GM23338 (cell line): ENCODE measurements at regions not wholly inside any gene's neighbourhood (a gene's known extent, or its start where the extent isn't known, plus 50 kb on each side); places are given as distances from the start of the nearest gene placed in this dataset.

Experiments
- ATAC-seq: fragments of 200-7000 bp; cut with Tn5 transposase; 3 replicates; pipeline ENCODE4 v1.9.1; 2020
- DNase-seq: peaks from one replicate; pipeline ENCODE4 v3.0.0-alpha.2; 2015; ENCODE audit warnings: low spot score
- H2AFZ ChIP-seq: fragments of 200-600 bp; sonication (generic); 2 replicates; pipeline ENCODE4 v1.8.0; 2016; ENCODE audit warnings: antibody characterized with exemption, mild to moderate bottlenecking, moderate library complexity
- H3F3A ChIP-seq: fragments of 200-600 bp; sonication (generic); replicated peaks from 2 replicates; pipeline ENCODE4 v1.8.0; 2017; ENCODE audit warnings: antibody characterized with exemption, mixed run types, low read depth
- H3K27ac ChIP-seq: fragments of 200-600 bp; sonication (generic); 2 replicates; pipeline ENCODE4 v1.6.1; 2016; ENCODE audit warnings: low read depth
- H3K27me3 ChIP-seq: fragments of 200-600 bp; sonication (generic); 2 replicates; pipeline ENCODE4 v1.8.0; 2016; ENCODE audit warnings: mild to moderate bottlenecking, mixed run types, moderate library complexity; ENCODE audit not compliant: insufficient read depth
- H3K36me3 ChIP-seq: fragments of 200-600 bp; sonication (generic); 2 replicates; pipeline ENCODE4 v1.8.0; 2016; ENCODE audit warnings: mild to moderate bottlenecking; ENCODE audit not compliant: insufficient read depth
- H3K4me1 ChIP-seq: fragments of 200-600 bp; sonication (generic); 2 replicates; pipeline ENCODE4 v1.8.0; 2016; ENCODE audit warnings: mild to moderate bottlenecking, moderate library complexity; ENCODE audit not compliant: insufficient read depth
- H3K4me2 ChIP-seq: fragments of 200-600 bp; sonication (generic); 2 replicates; pipeline ENCODE4 v1.7.1; 2017; ENCODE audit warnings: mixed run types
- H3K4me3 ChIP-seq: fragments of 200-600 bp; sonication (generic); 2 replicates; pipeline ENCODE4 v1.6.1; 2016; ENCODE audit warnings: mixed run types
- H3K79me2 ChIP-seq: fragments of 200-600 bp; sonication (generic); replicated peaks from 2 replicates; pipeline ENCODE4 v1.8.0; 2017; ENCODE audit warnings: mild to moderate bottlenecking; ENCODE audit not compliant: insufficient read depth
- H3K9me2 ChIP-seq: fragments of 200-600 bp; sonication (generic); 2 replicates; pipeline ENCODE4 v1.8.0; 2017; ENCODE audit not compliant: insufficient read depth
- H4K20me1 ChIP-seq: fragments of 200-600 bp; sonication (generic); replicated peaks from 2 replicates; pipeline ENCODE4 v1.8.0; 2017; ENCODE audit warnings: mild to moderate bottlenecking; ENCODE audit not compliant: insufficient read depth
- H3K27ac Mint-ChIP-seq: 2 replicates; pipeline ENCODE4 v1.8.0; 2020; ENCODE audit warnings: inconsistent platforms, mild to moderate bottlenecking, moderate library complexity, mixed read lengths
- H3K27me3 Mint-ChIP-seq: 3 replicates; pipeline ENCODE4 v1.8.0; 2022; ENCODE audit warnings: low read depth, mild to moderate bottlenecking, moderate library complexity, mixed read lengths, inconsistent platforms; ENCODE audit not compliant: insufficient read depth, poor library complexity
- H3K36me3 Mint-ChIP-seq: 3 replicates; pipeline ENCODE4 v1.8.0; 2021; ENCODE audit warnings: low read depth, mild to moderate bottlenecking, inconsistent platforms, moderate library complexity, mixed read lengths
- H3K4me1 Mint-ChIP-seq: 3 replicates; pipeline ENCODE4 v1.8.0; 2020; ENCODE audit warnings: mild to moderate bottlenecking, inconsistent platforms, mixed read lengths
- H3K4me3 Mint-ChIP-seq: 3 replicates; pipeline ENCODE4 v1.8.0; 2021; ENCODE audit warnings: moderate library complexity, mild to moderate bottlenecking, inconsistent platforms, mixed read lengths
- H3K9me3 Mint-ChIP-seq: 3 replicates; pipeline ENCODE4 v1.8.0; 2020; ENCODE audit warnings: moderate library complexity, mild to moderate bottlenecking, inconsistent platforms, mixed read lengths
- CREB1 ChIP-seq: fragments of 250-450 bp; sonication (Bioruptor Pico); IDR thresholded peaks from 2 replicates; pipeline ENCODE4 v1.5.0; 2020; ENCODE audit warnings: low read depth, mild to moderate bottlenecking, moderate library complexity
- CTCF ChIP-seq, 2 experiments: fragments of 200-600 bp in 1 of 2; sonication (generic) in 1 of 2; conservative IDR thresholded peaks; 2 replicates each; pipeline versions ENCODE4 v1.5.1 to v1.6.1; 2016 to 2017; ENCODE audit warnings: antibody characterized with exemption in 2 of 2, low read depth in 2 of 2, mild to moderate bottlenecking in 2 of 2, moderate library complexity in 1 of 2
- ETS1 ChIP-seq: IDR thresholded peaks from 2 replicates; pipeline ENCODE4 v1.6.1; 2016; ENCODE audit warnings: antibody characterized with exemption
- EZH2phosphoT487 ChIP-seq: fragments of 200-600 bp; sonication (generic); IDR thresholded peaks from one replicate; pipeline ENCODE4 v1.8.1; 2018; ENCODE audit warnings: antibody characterized with exemption; ENCODE audit not compliant: unreplicated experiment
- JUNB ChIP-seq: IDR thresholded peaks from one replicate; pipeline ENCODE4 v1.6.1; 2016; ENCODE audit warnings: antibody characterized with exemption; ENCODE audit not compliant: unreplicated experiment
- NANOG ChIP-seq: IDR thresholded peaks from 2 replicates; pipeline ENCODE4 v1.6.1; 2016; ENCODE audit warnings: antibody characterized with exemption, borderline replicate concordance
- POLR2AphosphoS5 ChIP-seq: IDR thresholded peaks from 2 replicates; pipeline ENCODE4 v1.6.1; 2016; ENCODE audit warnings: antibody characterized with exemption, low read depth
- REST ChIP-seq: IDR thresholded peaks from one replicate; pipeline ENCODE4 v1.6.1; 2018; ENCODE audit warnings: antibody characterized with exemption; ENCODE audit not compliant: unreplicated experiment
- STAT1 ChIP-seq: IDR thresholded peaks from one replicate; pipeline ENCODE4 v1.6.1; 2016; ENCODE audit warnings: antibody characterized with exemption; ENCODE audit not compliant: unreplicated experiment
- ZNF114 ChIP-seq: fragments of 250-450 bp; sonication (Bioruptor Pico); IDR thresholded peaks from 2 replicates; pipeline ENCODE4 v1.5.0; 2020; ENCODE audit warnings: mild to moderate bottlenecking, moderate library complexity
- ZNF331 ChIP-seq: fragments of 250-450 bp; sonication (Bioruptor Pico); IDR thresholded peaks from 2 replicates; pipeline ENCODE4 v1.5.0; 2020; ENCODE audit warnings: low read depth, mild to moderate bottlenecking, moderate library complexity

DNA sequence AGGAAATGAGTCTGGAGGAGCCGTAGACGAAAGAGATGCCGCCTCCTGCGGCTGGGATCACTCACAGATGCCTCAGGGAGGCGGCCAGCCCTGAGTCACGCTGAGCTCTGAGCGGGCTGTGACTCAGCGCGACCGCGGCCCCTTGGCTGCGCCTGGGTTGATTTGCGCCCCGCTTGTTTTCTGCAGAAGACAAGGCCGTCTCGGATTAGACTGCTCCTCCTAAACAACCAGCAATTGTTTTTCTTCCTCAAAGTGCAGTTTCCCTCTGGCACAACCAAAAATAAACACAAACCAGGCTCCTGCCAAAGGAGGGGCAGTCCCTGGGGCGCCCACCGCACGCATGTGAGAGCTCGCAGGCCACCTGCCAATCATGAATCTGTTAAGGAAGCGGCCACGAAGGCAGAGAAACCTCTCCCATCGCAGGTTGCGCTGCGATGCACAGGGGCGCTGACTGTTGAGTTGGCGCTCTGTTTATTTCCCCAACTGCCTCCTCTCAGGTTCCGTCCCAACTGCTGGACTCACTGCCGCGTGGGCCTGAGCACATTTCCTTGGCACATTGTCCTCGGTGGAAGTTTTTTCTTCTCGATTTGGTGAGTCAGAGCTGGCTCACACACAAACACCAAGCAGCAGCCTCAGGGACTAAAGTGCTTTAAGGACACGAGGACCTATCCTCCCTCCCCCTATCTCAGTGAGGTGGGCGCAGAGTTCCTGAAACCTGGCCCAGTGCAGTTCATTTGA is 85.2 kb upstream of the NDUFV2 start:
- DNase-seq: peak; percentile 79
- peak; percentile 94 for ATAC-seq
- TF ChIP-seq CREB1 (CRISPR knock-in tag) (no peak), ZNF114 (CRISPR knock-in tag) (no peak), STAT1 (no peak), CTCF (conservative IDR thresholded peaks at IDR 0.05; ENCODE audit: low read depth in 2 of 2) (no peak), EZH2phosphoT487 (no peak)
- peaks cover 10% of the 10 kb centered on the region for H3K4me1 ChIP-seq
- no peaks in the 10 kb centered on the region for H4K20me1 ChIP-seq
- peak overlapping the region; percentile 100 for H2AFZ ChIP-seq
- H3K79me2 ChIP-seq: no peaks in the 10 kb centered on the region
- peak overlapping the region; percentile 66 for H3K4me2 ChIP-seq
- Mint-ChIP-seq H3K27ac (peak overlapping the region; percentile 84), H3K36me3 (peaks cover 2% of the 10 kb centered on the region; the same call in 1 of the 3 replicates), H3K27me3 (peaks cover 13% of the 10 kb centered on the region), H3K4me1 (peaks cover 17% of the 10 kb centered on the region), H3K4me3 (no peak overlapping the region), H3K9me3 (peaks cover 4% of the 10 kb centered on the region; the same call in 2 of the 3 replicates)
- no peaks in the 10 kb centered on the region; the same call in 1 of the 2 replicates for H3F3A ChIP-seq
- no peak overlapping the region for H3K4me3 ChIP-seq
- H3K27me3 ChIP-seq: no peaks in the 10 kb centered on the region
- H3K36me3 ChIP-seq: no peaks in the 10 kb centered on the region
- peaks cover 13% of the 10 kb centered on the region; the same call in 1 of the 2 replicates for H3K9me2 ChIP-seq
- H3K27ac ChIP-seq: peak overlapping the region; percentile 69; the same call in 1 of the 2 replicates

GRCh38 chr18:9017905-9018227 is 84.6 kb upstream of the NDUFV2 start:
- H3K36me3 ChIP-seq: no peaks in the 10 kb centered on the region
- TF ChIP-seq REST (no peak), ZNF114 (CRISPR knock-in tag) (no peak), NANOG (no peak), JUNB (no peak), ETS1 (no peak), ZNF331 (no peak), POLR2AphosphoS5 (no peak)

More at GRCh38 chr18:9017905-9018227, 84.6 kb upstream of the NDUFV2 start:
- DNase-seq (no peak), ATAC-seq (no peak)
- no peaks in the 10 kb centered on the region; the same call in 1 of the 2 replicates for H3F3A ChIP-seq
- H3K79me2 ChIP-seq: no peaks in the 10 kb centered on the region
- H3K27ac ChIP-seq: 0 out of 2 replicates have a peak overlapping the region, but pooled peaks have one; percentile 69
- H3K27ac Mint-ChIP-seq: no peak overlapping the region
- H3K4me1 Mint-ChIP-seq: peaks cover 22% of the 10 kb centered on the region
- peaks cover 13% of the 10 kb centered on the region for H3K4me1 ChIP-seq
- no peaks in the 10 kb centered on the region for H3K27me3 ChIP-seq
- peak overlapping the region; percentile 66 for H3K4me2 ChIP-seq
- H3K9me2 ChIP-seq: peaks cover 13% of the 10 kb centered on the region; the same call in 1 of the 2 replicates
- no peaks in the 10 kb centered on the region for H4K20me1 ChIP-seq
- H3K27me3 Mint-ChIP-seq: peaks cover 10% of the 10 kb centered on the region
- H3K9me3 Mint-ChIP-seq: peaks cover 4% of the 10 kb centered on the region; the same call in 2 of the 3 replicates
- peaks cover 2% of the 10 kb centered on the region; the same call in 1 of the 3 replicates for H3K36me3 Mint-ChIP-seq
- no peak overlapping the region for H3K4me3 ChIP-seq
- peak overlapping the region; percentile 100 for H2AFZ ChIP-seq
- no peak overlapping the region for H3K4me3 Mint-ChIP-seq
